ENCODE measurements at regions not wholly inside any gene's neighbourhood (a gene's known extent, or its start where the extent isn't known, plus 50 kb on each side); places are given as distances from the start of the nearest gene placed in this dataset.

- no peak for DNase-seq
- Histone ChIP-seq H3K36me3 (no peaks in the 10 kb centered on the region), H3K4me3 (no peak overlapping the region), H3K27me3 (no peaks in the 10 kb centered on the region), H3K4me1 (no peaks in the 10 kb centered on the region), H3K27ac (no peak overlapping the region), H3K9me3 (no peaks in the 10 kb centered on the region)
- intact Hi-C loops (cut with DNase I; ENCODE audit: low total_unique reads): no loop called here
- TF ChIP-seq POLR2A (IDR thresholded peaks at IDR 0.05) (no peak), CTCF (IDR thresholded peaks at IDR 0.05) (no peak)
These were observed 1149.7 kb downstream of the STPG2 start for GRCh38 chr4:96993560-96993959.

GRCh38 chr4:97003715-97004114, 1139.6 kb downstream of the STPG2 start:
- no peak for TF ChIP-seq POLR2A (IDR thresholded peaks at IDR 0.05)
- TF ChIP-seq CTCF (IDR thresholded peaks at IDR 0.05): no peak
- intact Hi-C loops (cut with DNase I; ENCODE audit: low total_unique reads): no loop called here

DNA sequence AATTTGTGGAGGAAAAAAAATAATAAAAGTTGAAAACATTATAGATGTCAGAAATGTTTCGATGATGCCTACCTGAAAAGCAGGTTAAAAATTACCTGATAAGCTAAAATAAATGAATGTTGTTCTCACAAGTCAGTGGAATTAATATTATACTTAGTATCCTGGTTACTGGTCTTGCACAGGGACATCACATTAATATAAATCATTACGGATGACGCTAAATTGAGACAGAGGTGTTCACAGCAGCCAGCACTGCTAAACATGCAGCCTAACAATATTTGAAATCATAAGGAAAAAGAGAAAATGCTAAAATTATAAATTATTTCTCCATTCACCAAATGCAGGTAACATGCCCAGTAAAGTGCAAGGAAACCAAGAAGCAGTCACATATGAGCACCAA, 1130.0 kb downstream of the STPG2 start:
- DNase-seq: no peak
- H3K36me3 ChIP-seq: no peaks in the 10 kb centered on the region
- no peak overlapping the region for H3K27ac ChIP-seq
- H3K27me3 ChIP-seq: no peaks in the 10 kb centered on the region
- H3K4me3 ChIP-seq: no peak overlapping the region
- TF ChIP-seq CTCF (IDR thresholded peaks at IDR 0.05) (no peak), POLR2A (IDR thresholded peaks at IDR 0.05) (no peak)
- intact Hi-C loops (cut with DNase I; ENCODE audit: low total_unique reads): no loop called here
- H3K4me1 ChIP-seq: no peaks in the 10 kb centered on the region
- H3K9me3 ChIP-seq: no peaks in the 10 kb centered on the region

More at GRCh38 chr4:97003715-97004114, 1139.6 kb downstream of the STPG2 start:
- Histone ChIP-seq H3K4me3 (no peak overlapping the region), H3K27me3 (no peaks in the 10 kb centered on the region), H3K36me3 (no peaks in the 10 kb centered on the region), H3K9me3 (no peaks in the 10 kb centered on the region), H3K27ac (no peak overlapping the region), H3K4me1 (no peaks in the 10 kb centered on the region)
- DNase-seq: no peak

DNA sequence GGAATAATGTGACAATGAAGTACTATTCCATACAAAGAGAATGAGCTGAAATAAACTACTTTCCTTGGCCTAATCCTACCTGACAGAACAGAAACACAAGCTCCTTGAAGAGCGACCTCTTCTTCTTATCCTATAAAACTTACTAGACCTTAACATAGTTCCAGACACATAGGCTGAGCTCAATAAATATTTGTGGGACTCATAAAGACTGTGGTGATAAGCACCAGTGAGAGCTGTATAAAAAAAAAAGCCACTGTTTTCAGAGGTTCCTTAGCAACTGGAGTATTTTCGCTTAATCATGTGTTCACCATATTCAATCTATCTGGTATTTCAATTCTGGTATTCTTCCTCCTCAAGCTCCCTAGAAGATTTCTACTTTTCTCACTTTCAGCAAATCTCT, 1129.6 kb downstream of the STPG2 start:
- Histone ChIP-seq H3K9me3 (no peaks in the 10 kb centered on the region), H3K4me3 (no peak overlapping the region), H3K27ac (no peak overlapping the region), H3K27me3 (no peaks in the 10 kb centered on the region), H3K4me1 (no peaks in the 10 kb centered on the region), H3K36me3 (no peaks in the 10 kb centered on the region)
- no peak for DNase-seq
- TF ChIP-seq CTCF (IDR thresholded peaks at IDR 0.05): no peak
- TF ChIP-seq POLR2A (IDR thresholded peaks at IDR 0.05): no peak
- intact Hi-C loops (cut with DNase I; ENCODE audit: low total_unique reads): no loop called here

GRCh38 chr4:97015301-97015700, 1128.0 kb downstream of the STPG2 start:
- no peak for DNase-seq
- Histone ChIP-seq H3K4me3 (no peak overlapping the region), H3K36me3 (no peaks in the 10 kb centered on the region), H3K9me3 (no peaks in the 10 kb centered on the region), H3K27me3 (no peaks in the 10 kb centered on the region), H3K4me1 (no peaks in the 10 kb centered on the region), H3K27ac (no peak overlapping the region)
- intact Hi-C loops (cut with DNase I; ENCODE audit: low total_unique reads): no loop called here
- TF ChIP-seq POLR2A (IDR thresholded peaks at IDR 0.05) (no peak), CTCF (IDR thresholded peaks at IDR 0.05) (no peak)
